ENCODE measurements at regions not wholly inside any gene's neighbourhood (a gene's known extent, or its start where the extent isn't known, plus 50 kb on each side); places are given as distances from the start of the nearest gene placed in this dataset.

GRCh38 chr1:2948001-2948750 lies 73.1 kb upstream of the ACTRT2 start:
- TF ChIP-seq EZH2 (IDR thresholded peaks at IDR 0.05), result no peak
- TF ChIP-seq POLR2AphosphoS5 (IDR thresholded peaks at IDR 0.05; ENCODE audit: borderline replicate concordance, low read depth, low read length), result no peak
- TF ChIP-seq FOXP2 (optimal IDR thresholded peaks at IDR 0.05; ENCODE audit: control extremely low read depth, extremely low read length, insufficient read depth), result no peak
